MM.1S (cell line): ENCODE measurements at regions not wholly inside any gene's neighbourhood (a gene's known extent, or its start where the extent isn't known, plus 50 kb on each side); places are given as distances from the start of the nearest gene placed in this dataset.

Experiments
- DNase-seq: peaks from one replicate; pipeline ENCODE4 v3.0.0-alpha.2; 2015
- H2AFZ ChIP-seq: fragments of 300-600 bp; sonication (generic); 2 replicates; pipeline ENCODE4 v1.6.0; 2016; ENCODE audit warnings: antibody characterized with exemption, low read length
- H3F3A ChIP-seq: fragments of 300-600 bp; sonication (generic); 2 replicates; pipeline ENCODE4 v1.6.1; 2016; ENCODE audit warnings: mild to moderate bottlenecking, antibody characterized with exemption, low read length, moderate library complexity, mixed read lengths; ENCODE audit not compliant: insufficient read depth
- H3K27ac ChIP-seq: fragments of 300-600 bp; sonication (generic); 2 replicates; pipeline ENCODE4 v1.5.1; 2016; ENCODE audit warnings: mild to moderate bottlenecking, low read length
- H3K27me3 ChIP-seq: fragments of 300-600 bp; sonication (generic); replicated peaks from 2 replicates; pipeline ENCODE4 v1.6.0; 2016; ENCODE audit warnings: low read length; ENCODE audit not compliant: insufficient read depth
- H3K36me3 ChIP-seq: fragments of 300-600 bp; sonication (generic); replicated peaks from 2 replicates; pipeline ENCODE4 v1.6.1; 2016; ENCODE audit warnings: mild to moderate bottlenecking, low read length, mixed read lengths; ENCODE audit not compliant: insufficient read depth
- H3K4me1 ChIP-seq: fragments of 300-600 bp; sonication (generic); 2 replicates; pipeline ENCODE4 v1.6.1; 2016; ENCODE audit warnings: low read length, mixed read lengths
- H3K4me2 ChIP-seq: fragments of 300-600 bp; sonication (generic); 2 replicates; pipeline ENCODE4 v1.6.0; 2016; ENCODE audit warnings: low read depth, low read length
- H3K4me3 ChIP-seq: fragments of 300-600 bp; sonication (generic); 2 replicates; pipeline ENCODE4 v1.5.1; 2016; ENCODE audit warnings: low read length, mixed read lengths
- H3K79me2 ChIP-seq: fragments of 300-600 bp; sonication (generic); 2 replicates; pipeline ENCODE4 v1.6.1; 2016; ENCODE audit warnings: mixed run types, low read length, mixed read lengths
- H3K9ac ChIP-seq: fragments of 300-600 bp; sonication (generic); 2 replicates; pipeline ENCODE4 v1.6.1; 2016; ENCODE audit warnings: low read length, mixed read lengths
- H3K9me2 ChIP-seq: fragments of 300-600 bp; sonication (generic); replicated peaks from 2 replicates; pipeline ENCODE4 v1.6.1; 2016; ENCODE audit warnings: mild to moderate bottlenecking, low read length, mixed read lengths; ENCODE audit not compliant: insufficient read depth
- H3K9me3 ChIP-seq: fragments of 300-600 bp; sonication (generic); replicated peaks from 2 replicates; pipeline ENCODE4 v1.6.1; 2016; ENCODE audit warnings: mild to moderate bottlenecking, low read length, mixed read lengths; ENCODE audit not compliant: insufficient read depth
- H4K20me1 ChIP-seq: fragments of 300-600 bp; sonication (generic); 2 replicates; pipeline ENCODE4 v1.6.1; 2016; ENCODE audit warnings: mild to moderate bottlenecking, low read length, moderate library complexity, mixed read lengths; ENCODE audit not compliant: insufficient read depth
- EZH2 ChIP-seq: fragments of 300-600 bp; sonication (generic); optimal IDR thresholded peaks from 2 replicates; pipeline ENCODE3; 2017; ENCODE audit warnings: low read depth, mild to moderate bottlenecking, antibody characterized with exemption, low read length, mixed read lengths
- EZH2phosphoT487 ChIP-seq: fragments of 300-600 bp; sonication (generic); IDR thresholded peaks from 2 replicates; pipeline ENCODE4 v1.6.1; 2018; ENCODE audit warnings: antibody characterized with exemption, low read length
- TF ChIP-seq, protein P1 (sequence below): fragments of 300-600 bp; sonication (generic); IDR thresholded peaks from 2 replicates; pipeline ENCODE4 v1.5.1; 2016; ENCODE audit warnings: antibody characterized with exemption, low read length, mixed read lengths

DNA sequence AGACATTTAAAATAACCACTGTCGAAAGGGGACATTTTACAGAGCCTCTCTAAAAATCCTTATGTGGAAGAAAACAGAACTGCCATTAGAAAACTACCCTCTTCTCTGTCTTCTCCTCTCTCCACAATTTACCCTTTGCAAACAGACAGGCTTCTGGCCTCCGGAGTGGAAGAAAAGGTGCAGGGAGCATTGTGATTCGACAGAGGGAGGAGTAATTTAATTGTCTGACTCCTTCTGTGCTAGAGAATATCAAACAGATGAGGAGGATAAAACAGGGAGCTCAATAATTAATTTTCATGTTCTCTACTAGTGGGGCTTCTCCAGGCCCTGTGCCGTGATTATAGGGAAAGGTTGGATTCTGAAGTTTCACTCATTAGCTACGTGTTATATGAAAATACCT lies 615.5 kb upstream of the MKI67 start:
- no peaks in the 10 kb centered on the region for H3K27me3 ChIP-seq

DNA sequence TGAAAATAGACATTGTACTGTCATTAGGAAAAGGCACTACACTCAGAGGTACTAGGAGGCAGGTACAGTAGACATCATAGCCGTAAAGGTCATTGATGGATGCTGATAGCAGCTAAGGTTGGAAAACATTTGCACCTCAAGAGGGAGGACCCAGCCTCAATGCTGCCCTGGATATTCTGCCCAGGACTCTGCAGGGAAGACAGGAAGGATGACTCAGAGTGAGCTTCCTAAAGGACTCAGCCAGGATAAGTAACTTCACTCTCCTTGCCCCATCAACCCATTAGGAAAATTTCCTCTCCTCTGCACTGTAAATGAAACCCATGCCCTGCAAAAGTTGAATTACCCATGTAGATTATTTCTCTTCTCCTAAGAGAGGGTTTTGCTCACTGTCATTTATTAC lies 617.9 kb upstream of the MKI67 start:
- no peaks in the 10 kb centered on the region for H4K20me1 ChIP-seq
- no peak overlapping the region for H3K4me2 ChIP-seq
- H2AFZ ChIP-seq = no peak overlapping the region
- no peaks in the 10 kb centered on the region for H3K27me3 ChIP-seq
- no peaks in the 10 kb centered on the region for H3K79me2 ChIP-seq
- no peaks in the 10 kb centered on the region for H3K36me3 ChIP-seq
- H3K9me2 ChIP-seq = no peaks in the 10 kb centered on the region
- no peak for TF ChIP-seq EZH2
- TF ChIP-seq, protein P1, sequence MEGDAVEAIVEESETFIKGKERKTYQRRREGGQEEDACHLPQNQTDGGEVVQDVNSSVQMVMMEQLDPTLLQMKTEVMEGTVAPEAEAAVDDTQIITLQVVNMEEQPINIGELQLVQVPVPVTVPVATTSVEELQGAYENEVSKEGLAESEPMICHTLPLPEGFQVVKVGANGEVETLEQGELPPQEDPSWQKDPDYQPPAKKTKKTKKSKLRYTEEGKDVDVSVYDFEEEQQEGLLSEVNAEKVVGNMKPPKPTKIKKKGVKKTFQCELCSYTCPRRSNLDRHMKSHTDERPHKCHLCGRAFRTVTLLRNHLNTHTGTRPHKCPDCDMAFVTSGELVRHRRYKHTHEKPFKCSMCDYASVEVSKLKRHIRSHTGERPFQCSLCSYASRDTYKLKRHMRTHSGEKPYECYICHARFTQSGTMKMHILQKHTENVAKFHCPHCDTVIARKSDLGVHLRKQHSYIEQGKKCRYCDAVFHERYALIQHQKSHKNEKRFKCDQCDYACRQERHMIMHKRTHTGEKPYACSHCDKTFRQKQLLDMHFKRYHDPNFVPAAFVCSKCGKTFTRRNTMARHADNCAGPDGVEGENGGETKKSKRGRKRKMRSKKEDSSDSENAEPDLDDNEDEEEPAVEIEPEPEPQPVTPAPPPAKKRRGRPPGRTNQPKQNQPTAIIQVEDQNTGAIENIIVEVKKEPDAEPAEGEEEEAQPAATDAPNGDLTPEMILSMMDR = no peak
- no peak for TF ChIP-seq EZH2phosphoT487
- no peaks in the 10 kb centered on the region for H3K9me3 ChIP-seq
- H3K27ac ChIP-seq = no peak overlapping the region
- H3K9ac ChIP-seq = no peak overlapping the region
- H3F3A ChIP-seq = no peaks in the 10 kb centered on the region
- no peaks in the 10 kb centered on the region for H3K4me1 ChIP-seq
- H3K4me3 ChIP-seq = no peak overlapping the region
- no peak for DNase-seq

More for the DNA sequence above, 615.5 kb upstream of the MKI67 start:
- H3K4me3 ChIP-seq = no peak overlapping the region
- H3K27ac ChIP-seq = no peak overlapping the region
- no peak for DNase-seq
- no peaks in the 10 kb centered on the region for H3K4me1 ChIP-seq
- H3K79me2 ChIP-seq = no peaks in the 10 kb centered on the region
- H3K9me3 ChIP-seq = no peaks in the 10 kb centered on the region
- H4K20me1 ChIP-seq = no peaks in the 10 kb centered on the region
- H3F3A ChIP-seq = no peaks in the 10 kb centered on the region
- no peak overlapping the region for H3K9ac ChIP-seq
- no peak overlapping the region for H2AFZ ChIP-seq
- no peaks in the 10 kb centered on the region for H3K9me2 ChIP-seq
- H3K36me3 ChIP-seq = no peaks in the 10 kb centered on the region
- TF ChIP-seq EZH2phosphoT487 (no peak), EZH2 (no peak)
- TF ChIP-seq, protein P1 = no peak
- no peak overlapping the region for H3K4me2 ChIP-seq

DNA sequence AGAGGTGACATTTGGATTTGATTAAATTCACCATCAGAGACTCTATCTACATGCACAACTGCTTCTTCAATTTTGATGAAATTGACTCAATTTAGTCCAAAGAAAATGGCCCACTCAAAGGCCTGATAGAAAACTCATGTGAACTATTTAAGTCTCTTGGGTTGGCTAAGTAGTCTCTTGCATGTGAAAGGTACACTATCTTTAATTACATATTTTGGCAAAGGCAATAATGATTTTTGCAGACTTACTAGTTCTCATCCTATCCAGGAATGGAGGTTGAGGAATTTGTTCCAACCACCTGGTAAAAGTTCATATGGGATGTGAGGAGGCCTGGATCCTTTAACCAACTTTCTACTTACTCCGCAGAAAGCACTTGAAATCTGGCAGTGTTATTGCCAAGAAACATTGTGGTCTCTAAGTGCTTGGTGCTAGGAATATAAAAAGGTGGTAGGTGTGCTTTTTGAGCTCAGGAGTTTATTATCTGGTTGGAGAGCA lies 618.6 kb upstream of the MKI67 start:
- Histone ChIP-seq H3K27ac (no peak overlapping the region), H3K9me2 (no peaks in the 10 kb centered on the region), H3K9ac (no peak overlapping the region), H3K4me2 (no peak overlapping the region), H4K20me1 (no peaks in the 10 kb centered on the region), H3F3A (no peaks in the 10 kb centered on the region), H3K4me3 (no peak overlapping the region), H3K9me3 (no peaks in the 10 kb centered on the region), H3K36me3 (no peaks in the 10 kb centered on the region), H3K4me1 (no peaks in the 10 kb centered on the region), H2AFZ (no peak overlapping the region), H3K27me3 (no peaks in the 10 kb centered on the region), H3K79me2 (no peaks in the 10 kb centered on the region)
- TF ChIP-seq EZH2phosphoT487 (no peak), EZH2 (no peak)
- TF ChIP-seq, protein P1 = no peak
- no peak for DNase-seq
